GM21367 (cell line): ENCODE measurements at regions not wholly inside any gene's neighbourhood (a gene's known extent, or its start where the extent isn't known, plus 50 kb on each side); places are given as distances from the start of the nearest gene placed in this dataset.
"Not testable (repeated sequence)": the region's sequence is repeated elsewhere in the genome, so short reads cannot be mapped to it uniquely, and the experiment has no call there.

ENCODE experiments used
- ATAC-seq: cut with Tn5 transposase; IDR thresholded peaks from one replicate; pipeline ENCODE4 v1.9.1; 2021; ENCODE audit not compliant: unreplicated experiment

GRCh38 chr18:10164271-10165071 is 250.7 kb downstream of the VAPA start:
- ATAC-seq, result no peak

GRCh38 chr18:10166164-10166807 is 252.5 kb downstream of the VAPA start:
- ATAC-seq, result no peak

- no peak for ATAC-seq
Observed at GRCh38 chr18:10167759-10168158, 253.9 kb downstream of the VAPA start.

GRCh38 chr18:10168477-10168876 is 254.7 kb downstream of the VAPA start:
- no peak for ATAC-seq

GRCh38 chr18:10169064-10169562 is 255.3 kb downstream of the VAPA start:
- no peak for ATAC-seq

- ATAC-seq, result no peak
Observed at GRCh38 chr18:10169814-10170213, 256.0 kb downstream of the VAPA start.

- ATAC-seq, result no peak
Observed at GRCh38 chr18:10170375-10170774, 256.6 kb downstream of the VAPA start.

- ATAC-seq, result not testable (repeated sequence)
Observed at GRCh38 chr18:10175333-10175732, 261.5 kb downstream of the VAPA start.

- not testable (repeated sequence) for ATAC-seq
Observed at GRCh38 chr18:10179326-10179725, 265.5 kb downstream of the VAPA start.

- no peak for ATAC-seq
Observed at GRCh38 chr18:10182009-10182624, 268.3 kb downstream of the VAPA start.

- ATAC-seq, result no peak
Observed at GRCh38 chr18:10184776-10185175, 269.7 kb upstream of the APCDD1 start.

- no peak for ATAC-seq
Observed at GRCh38 chr18:10188971-10189810, 265.2 kb upstream of the APCDD1 start.

GRCh38 chr18:10190564-10190963 is 263.9 kb upstream of the APCDD1 start:
- ATAC-seq, result no peak

- no peak for ATAC-seq
Observed at GRCh38 chr18:10193444-10193843, 261.0 kb upstream of the APCDD1 start.

GRCh38 chr18:10194592-10194991 is 259.8 kb upstream of the APCDD1 start:
- ATAC-seq, result no peak

GRCh38 chr18:10195529-10195928 is 258.9 kb upstream of the APCDD1 start:
- no peak for ATAC-seq

GRCh38 chr18:10197097-10197496 is 257.3 kb upstream of the APCDD1 start:
- ATAC-seq, result no peak

- ATAC-seq, result no peak
Observed at GRCh38 chr18:10201226-10201625, 253.2 kb upstream of the APCDD1 start.

- no peak for ATAC-seq
Observed at GRCh38 chr18:10201659-10202058, 252.8 kb upstream of the APCDD1 start.

- no peak for ATAC-seq
Observed at GRCh38 chr18:10202845-10203321, 251.6 kb upstream of the APCDD1 start.

- no peak for ATAC-seq
Observed at GRCh38 chr18:10205151-10205550, 249.3 kb upstream of the APCDD1 start.
